BLaER1 (cell line): ENCODE measurements at regions not wholly inside any gene's neighbourhood (a gene's known extent, or its start where the extent isn't known, plus 50 kb on each side); places are given as distances from the start of the nearest gene placed in this dataset.

Experiments
- H3K27ac ChIP-seq: shearing (Covaris generic); formaldehyde crosslinking; 2 replicates; pipeline ENCODE4 v1.8.1; 2022
- H3K27me3 ChIP-seq: shearing (Covaris generic); formaldehyde crosslinking; 2 replicates; pipeline ENCODE4 v1.8.1; 2022
- H3K36me3 ChIP-seq: shearing (Covaris generic); formaldehyde crosslinking; 2 replicates; pipeline ENCODE4 v1.8.1; 2022
- H3K4me1 ChIP-seq: shearing (Covaris generic); formaldehyde crosslinking; 2 replicates; pipeline ENCODE4 v1.8.1; 2022
- H3K4me2 ChIP-seq: shearing (Covaris generic); formaldehyde crosslinking; 2 replicates; pipeline ENCODE4 v1.8.1; 2022
- H3K4me3 ChIP-seq: shearing (Covaris generic); formaldehyde crosslinking; 2 replicates; pipeline ENCODE4 v1.8.1; 2022
- H3K9ac ChIP-seq: shearing (Covaris generic); formaldehyde crosslinking; 2 replicates; pipeline ENCODE4 v1.8.1; 2022
- H3K9me3 ChIP-seq: shearing (Covaris generic); formaldehyde crosslinking; 2 replicates; pipeline ENCODE4 v1.8.1; 2022
- H4K20me1 ChIP-seq: shearing (Covaris generic); formaldehyde crosslinking; 2 replicates; pipeline ENCODE4 v1.8.1; 2022
- Cebpa-rat ChIP-seq: shearing (Covaris generic); IDR thresholded peaks from 2 replicates; pipeline ENCODE4 v1.8.1; 2022

DNA sequence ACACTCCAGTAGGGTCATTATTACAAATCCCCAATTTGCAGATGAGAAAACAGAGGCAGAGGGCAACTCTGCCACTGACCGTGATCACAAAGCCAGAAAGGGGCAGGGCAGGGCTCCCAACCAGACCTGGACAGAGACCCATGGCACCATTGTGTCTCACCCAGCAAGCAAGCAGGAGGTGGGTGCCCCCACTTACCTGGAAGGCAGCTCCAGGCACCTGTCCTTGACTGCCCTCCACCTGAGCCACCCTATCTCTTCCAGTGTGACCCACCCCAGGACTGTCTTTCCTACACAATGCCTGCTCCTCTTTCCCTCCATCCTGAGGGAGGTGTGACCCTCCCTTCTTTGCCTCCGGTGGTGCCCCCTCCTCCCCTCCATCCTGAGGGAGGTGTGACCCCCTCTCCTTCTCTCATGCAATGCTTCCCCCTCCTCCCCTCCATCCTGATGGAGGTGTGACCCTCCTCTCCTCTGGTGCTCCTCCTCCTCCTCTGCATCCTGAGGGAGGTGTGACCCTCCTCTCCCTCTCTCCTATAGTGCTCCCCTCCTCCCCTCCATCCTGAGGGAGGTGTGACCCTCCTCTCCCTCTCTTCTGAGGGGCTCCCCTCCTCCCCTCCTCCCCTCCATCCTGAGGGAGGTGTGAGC, 198.0 kb downstream of the MED10 start:
- Histone ChIP-seq H4K20me1 (no peaks in the 10 kb centered on the region), H3K4me3 (no peak overlapping the region), H3K27me3 (no peaks in the 10 kb centered on the region), H3K4me1 (no peaks in the 10 kb centered on the region), H3K9me3 (no peaks in the 10 kb centered on the region), H3K4me2 (no peak overlapping the region), H3K27ac (no peak overlapping the region), H3K9ac (no peak overlapping the region), H3K36me3 (no peaks in the 10 kb centered on the region)
- no peak for TF ChIP-seq Cebpa-rat

GRCh38 chr5:6178846-6179532, 199.4 kb downstream of the MED10 start:
- H3K27me3 ChIP-seq: no peaks in the 10 kb centered on the region
- H3K4me1 ChIP-seq: no peaks in the 10 kb centered on the region
- no peak overlapping the region for H3K9ac ChIP-seq
- H3K4me3 ChIP-seq: no peak overlapping the region
- no peak overlapping the region for H3K27ac ChIP-seq
- H4K20me1 ChIP-seq: no peaks in the 10 kb centered on the region
- no peaks in the 10 kb centered on the region for H3K9me3 ChIP-seq
- H3K36me3 ChIP-seq: no peaks in the 10 kb centered on the region
- H3K4me2 ChIP-seq: no peak overlapping the region
- TF ChIP-seq Cebpa-rat: no peak

- Histone ChIP-seq H3K4me1 (no peaks in the 10 kb centered on the region), H4K20me1 (no peaks in the 10 kb centered on the region), H3K36me3 (no peaks in the 10 kb centered on the region), H3K4me3 (no peak overlapping the region), H3K9me3 (no peaks in the 10 kb centered on the region), H3K27ac (no peak overlapping the region), H3K27me3 (no peaks in the 10 kb centered on the region), H3K4me2 (no peak overlapping the region), H3K9ac (no peak overlapping the region)
- TF ChIP-seq Cebpa-rat: no peak
Measured at GRCh38 chr5:6177926-6178325, 200.4 kb downstream of the MED10 start.

GRCh38 chr5:6176102-6176693, 202.1 kb downstream of the MED10 start:
- H3K9me3 ChIP-seq: no peaks in the 10 kb centered on the region
- H3K4me3 ChIP-seq: no peak overlapping the region
- H3K27ac ChIP-seq: no peak overlapping the region
- no peaks in the 10 kb centered on the region for H3K4me1 ChIP-seq
- TF ChIP-seq Cebpa-rat: no peak
- no peak overlapping the region for H3K4me2 ChIP-seq
- H3K9ac ChIP-seq: no peak overlapping the region
- no peaks in the 10 kb centered on the region for H4K20me1 ChIP-seq
- no peaks in the 10 kb centered on the region for H3K27me3 ChIP-seq
- no peaks in the 10 kb centered on the region for H3K36me3 ChIP-seq

GRCh38 chr5:6175172-6175854, 203.0 kb downstream of the MED10 start:
- H3K27me3 ChIP-seq: no peaks in the 10 kb centered on the region
- H3K27ac ChIP-seq: no peak overlapping the region
- H3K4me1 ChIP-seq: no peaks in the 10 kb centered on the region
- H3K36me3 ChIP-seq: no peaks in the 10 kb centered on the region
- no peak overlapping the region for H3K4me3 ChIP-seq
- no peaks in the 10 kb centered on the region for H4K20me1 ChIP-seq
- no peak overlapping the region for H3K9ac ChIP-seq
- TF ChIP-seq Cebpa-rat: no peak
- no peak overlapping the region for H3K4me2 ChIP-seq
- no peaks in the 10 kb centered on the region for H3K9me3 ChIP-seq

GRCh38 chr5:6169660-6170059, 208.7 kb downstream of the MED10 start:
- Histone ChIP-seq H3K9ac (no peak overlapping the region), H3K36me3 (no peaks in the 10 kb centered on the region), H3K27me3 (no peaks in the 10 kb centered on the region), H3K4me2 (no peak overlapping the region), H3K27ac (no peak overlapping the region), H3K9me3 (no peaks in the 10 kb centered on the region), H4K20me1 (no peaks in the 10 kb centered on the region), H3K4me1 (no peaks in the 10 kb centered on the region), H3K4me3 (no peak overlapping the region)
- no peak for TF ChIP-seq Cebpa-rat

DNA sequence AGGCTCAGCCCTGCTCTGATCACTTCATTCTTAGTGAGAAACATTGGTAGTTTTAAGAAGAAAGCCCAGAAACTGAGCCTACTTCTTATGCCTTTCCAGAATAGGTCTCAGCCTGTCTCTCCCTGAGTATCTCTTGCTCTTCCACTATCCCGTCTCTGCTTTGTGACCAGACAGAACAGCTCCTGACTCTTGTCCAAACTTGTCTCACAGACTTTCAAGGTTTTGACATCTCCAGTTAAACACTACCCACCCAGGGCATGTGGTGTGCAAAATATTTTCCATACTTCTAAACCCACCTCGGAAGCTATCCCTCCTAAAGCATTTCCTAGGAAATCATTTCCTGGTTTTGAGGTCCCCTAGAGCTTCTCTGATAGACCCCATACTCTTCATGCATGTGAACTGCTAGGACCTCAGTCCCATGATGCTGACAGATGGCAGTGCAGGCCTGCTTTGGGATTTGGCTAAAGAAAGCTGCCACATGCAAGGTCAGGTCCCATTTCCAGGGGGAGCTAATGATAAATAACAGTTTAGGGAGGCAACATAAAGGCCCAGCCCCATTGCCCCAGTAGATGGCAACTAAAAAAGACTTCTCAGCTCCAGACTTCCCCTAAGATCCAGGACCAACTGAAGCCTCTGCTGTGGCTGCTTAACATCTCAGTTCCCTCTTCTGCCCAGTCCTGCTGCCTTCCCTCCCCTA, 211.5 kb downstream of the MED10 start:
- Histone ChIP-seq H3K27me3 (no peaks in the 10 kb centered on the region), H3K4me1 (no peaks in the 10 kb centered on the region), H3K4me2 (no peak overlapping the region), H3K9me3 (no peaks in the 10 kb centered on the region), H3K36me3 (no peaks in the 10 kb centered on the region), H3K27ac (no peak overlapping the region), H3K4me3 (no peak overlapping the region), H4K20me1 (no peaks in the 10 kb centered on the region), H3K9ac (no peak overlapping the region)
- TF ChIP-seq Cebpa-rat: no peak

DNA sequence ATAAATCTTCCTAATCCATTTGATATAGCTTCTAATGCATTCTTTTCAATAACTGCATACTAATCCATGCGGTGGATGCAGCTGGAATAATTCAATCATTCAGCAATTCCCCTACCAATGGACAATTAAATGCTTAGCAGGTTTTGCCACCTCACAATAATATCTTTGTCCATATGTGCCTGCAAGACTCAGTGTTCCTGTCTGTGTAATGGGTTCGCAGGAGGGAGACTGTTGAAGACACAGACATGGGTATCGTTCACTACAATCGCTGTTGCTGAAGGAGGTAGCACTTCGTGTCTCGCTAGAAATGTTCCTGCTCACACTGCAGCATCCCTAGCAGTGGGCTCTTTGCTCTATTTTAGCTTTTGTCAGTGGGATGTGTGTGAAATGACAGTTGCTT, 214.4 kb downstream of the MED10 start:
- no peak overlapping the region for H3K27ac ChIP-seq
- H3K9me3 ChIP-seq: no peaks in the 10 kb centered on the region
- no peaks in the 10 kb centered on the region for H4K20me1 ChIP-seq
- H3K4me3 ChIP-seq: no peak overlapping the region
- H3K4me2 ChIP-seq: no peak overlapping the region
- no peak overlapping the region for H3K9ac ChIP-seq
- no peaks in the 10 kb centered on the region for H3K36me3 ChIP-seq
- no peaks in the 10 kb centered on the region for H3K27me3 ChIP-seq
- no peak for TF ChIP-seq Cebpa-rat
- no peaks in the 10 kb centered on the region for H3K4me1 ChIP-seq

GRCh38 chr5:6162175-6162574, 216.2 kb downstream of the MED10 start:
- no peak overlapping the region for H3K9ac ChIP-seq
- H4K20me1 ChIP-seq: no peaks in the 10 kb centered on the region
- no peak overlapping the region for H3K4me3 ChIP-seq
- TF ChIP-seq Cebpa-rat: no peak
- no peaks in the 10 kb centered on the region for H3K27me3 ChIP-seq
- no peaks in the 10 kb centered on the region for H3K36me3 ChIP-seq
- no peak overlapping the region for H3K27ac ChIP-seq
- H3K9me3 ChIP-seq: no peaks in the 10 kb centered on the region
- H3K4me1 ChIP-seq: no peaks in the 10 kb centered on the region
- H3K4me2 ChIP-seq: no peak overlapping the region
